ENCODE measurements at regions not wholly inside any gene's neighbourhood (a gene's known extent, or its start where the extent isn't known, plus 50 kb on each side); places are given as distances from the start of the nearest gene placed in this dataset.

GRCh38 chr16:86436466-86437185 lies 73.7 kb upstream of the FOXF1 start:
- POLR2A ChIA-PET (ENCODE audit: low non-redundant PET) = no interaction called here
- H3K27ac ChIP-seq = no peak overlapping the region
- TF ChIP-seq CTCF (conservative IDR thresholded peaks at IDR 0.05; ENCODE audit: low read depth) = no peak
- DNase-seq (ENCODE audit: low spot score) = no peak
- CTCF ChIA-PET = interaction anchor here (0.6 kb wide), 1 partner anchor 29 kb away, joined by 4 read pairs; no protein-coding TSS in a partner anchor

- no peak for DNase-seq (ENCODE audit: low spot score)
- CTCF ChIA-PET = no interaction called here
- POLR2A ChIA-PET (ENCODE audit: low non-redundant PET) = no interaction called here
- no peak overlapping the region for H3K27ac ChIP-seq
- no peak for TF ChIP-seq CTCF (conservative IDR thresholded peaks at IDR 0.05; ENCODE audit: low read depth)
Measured at GRCh38 chr16:86437348-86437747, 73.0 kb upstream of the FOXF1 start.

- TF ChIP-seq CTCF (conservative IDR thresholded peaks at IDR 0.05; ENCODE audit: low read depth) = no peak
- H3K27ac ChIP-seq = no peak overlapping the region
- ChIA-PET POLR2A (ENCODE audit: low non-redundant PET) (no interaction called here), CTCF (no interaction called here)
- no peak for DNase-seq (ENCODE audit: low spot score)
Measured at GRCh38 chr16:86442703-86443102, 67.6 kb upstream of the FOXF1 start.

- no peak overlapping the region for H3K27ac ChIP-seq
- TF ChIP-seq CTCF (conservative IDR thresholded peaks at IDR 0.05; ENCODE audit: low read depth) = no peak
- DNase-seq (ENCODE audit: low spot score) = no peak
- POLR2A ChIA-PET (ENCODE audit: low non-redundant PET) = no interaction called here
- CTCF ChIA-PET = interaction anchor here (0.7 kb wide), 1 partner anchor 289 kb away, joined by 3 read pairs; no protein-coding TSS in a partner anchor
Measured at GRCh38 chr16:86443508-86444147, 66.7 kb upstream of the FOXF1 start.

- ChIA-PET CTCF (interaction anchor here (0.7 kb wide), 1 partner anchor 289 kb away, joined by 3 read pairs; no protein-coding TSS in a partner anchor), POLR2A (ENCODE audit: low non-redundant PET) (no interaction called here)
- no peak for DNase-seq (ENCODE audit: low spot score)
- H3K27ac ChIP-seq = no peak overlapping the region
- no peak for TF ChIP-seq CTCF (conservative IDR thresholded peaks at IDR 0.05; ENCODE audit: low read depth)
Measured at GRCh38 chr16:86444261-86444660, 66.1 kb upstream of the FOXF1 start.

GRCh38 chr16:86444661-86445060 lies 65.7 kb upstream of the FOXF1 start:
- TF ChIP-seq CTCF (conservative IDR thresholded peaks at IDR 0.05; ENCODE audit: low read depth) = no peak
- H3K27ac ChIP-seq = no peak overlapping the region
- ChIA-PET CTCF (interaction anchor here (0.7 kb wide), 1 partner anchor 290 kb away, joined by 3 read pairs; no protein-coding TSS in a partner anchor), POLR2A (ENCODE audit: low non-redundant PET) (no interaction called here)
- DNase-seq (ENCODE audit: low spot score) = no peak
